Stimulated activated memory B cell treated with anti-CD40 and anti-IgM and Interleukin-4, amounts not matched to agents 10 μg/mL and 1 μg/mL and 100 μg/mL, for 72 hours (primary cell): ENCODE measurements at regions not wholly inside any gene's neighbourhood (a gene's known extent, or its start where the extent isn't known, plus 50 kb on each side); places are given as distances from the start of the nearest gene placed in this dataset.
A peak's percentile ranks its signal among the peaks of the same experiment; 100 is the strongest.

Experiments used
- ATAC-seq: fragments of 150-1000 bp; cut with Tn5 transposase; 2 replicates; pipeline ENCODE4 v1.10.0; 2021
- H3K27ac Mint-ChIP-seq: one replicate; pipeline ENCODE4 v1.8.0; 2022; ENCODE audit warnings: mild to moderate bottlenecking, mixed read lengths
- H3K27me3 Mint-ChIP-seq: one replicate; pipeline ENCODE4 v1.8.0; 2022; ENCODE audit warnings: mixed read lengths
- H3K36me3 Mint-ChIP-seq: one replicate; pipeline ENCODE4 v1.8.0; 2022; ENCODE audit warnings: mixed read lengths
- H3K4me1 Mint-ChIP-seq: one replicate; pipeline ENCODE4 v1.8.0; 2022; ENCODE audit warnings: mixed read lengths
- H3K4me3 Mint-ChIP-seq: one replicate; pipeline ENCODE4 v1.8.0; 2022; ENCODE audit warnings: mild to moderate bottlenecking, moderate library complexity, mixed read lengths
- H3K9me3 Mint-ChIP-seq: one replicate; pipeline ENCODE4 v1.8.0; 2022; ENCODE audit warnings: mixed read lengths

DNA sequence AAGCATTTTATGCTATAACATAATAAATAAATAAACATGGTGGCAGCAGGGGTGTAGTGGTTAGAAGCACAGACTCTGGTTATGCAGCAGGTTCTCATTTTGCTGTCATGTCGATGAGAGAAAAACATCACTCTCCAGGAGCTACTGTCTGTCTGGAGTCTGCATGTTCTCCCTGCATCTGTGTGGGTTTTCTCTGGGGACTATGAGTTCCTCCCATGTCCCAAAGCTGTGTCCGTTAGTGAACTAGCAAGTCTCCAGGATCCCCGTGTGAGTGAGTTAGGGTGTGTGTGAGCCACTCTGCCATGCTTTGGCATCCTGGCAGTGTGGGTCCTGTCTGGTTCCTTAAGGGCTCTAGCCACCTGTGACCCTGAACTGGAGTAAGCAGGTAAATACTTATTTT lies 585.6 kb upstream of the AGA start:
- Mint-ChIP-seq H3K9me3 (no peaks in the 10 kb centered on the region), H3K36me3 (no peaks in the 10 kb centered on the region), H3K27me3 (no peaks in the 10 kb centered on the region), H3K4me1 (no peaks in the 10 kb centered on the region), H3K4me3 (no peak overlapping the region), H3K27ac (no peak overlapping the region)
- ATAC-seq = no peak

GRCh38 chr4:178028481-178028880 lies 586.2 kb upstream of the AGA start:
- H3K4me1 Mint-ChIP-seq = no peaks in the 10 kb centered on the region
- no peak for ATAC-seq
- H3K4me3 Mint-ChIP-seq = no peak overlapping the region
- no peaks in the 10 kb centered on the region for H3K9me3 Mint-ChIP-seq
- no peaks in the 10 kb centered on the region for H3K36me3 Mint-ChIP-seq
- H3K27ac Mint-ChIP-seq = no peak overlapping the region
- no peaks in the 10 kb centered on the region for H3K27me3 Mint-ChIP-seq

DNA sequence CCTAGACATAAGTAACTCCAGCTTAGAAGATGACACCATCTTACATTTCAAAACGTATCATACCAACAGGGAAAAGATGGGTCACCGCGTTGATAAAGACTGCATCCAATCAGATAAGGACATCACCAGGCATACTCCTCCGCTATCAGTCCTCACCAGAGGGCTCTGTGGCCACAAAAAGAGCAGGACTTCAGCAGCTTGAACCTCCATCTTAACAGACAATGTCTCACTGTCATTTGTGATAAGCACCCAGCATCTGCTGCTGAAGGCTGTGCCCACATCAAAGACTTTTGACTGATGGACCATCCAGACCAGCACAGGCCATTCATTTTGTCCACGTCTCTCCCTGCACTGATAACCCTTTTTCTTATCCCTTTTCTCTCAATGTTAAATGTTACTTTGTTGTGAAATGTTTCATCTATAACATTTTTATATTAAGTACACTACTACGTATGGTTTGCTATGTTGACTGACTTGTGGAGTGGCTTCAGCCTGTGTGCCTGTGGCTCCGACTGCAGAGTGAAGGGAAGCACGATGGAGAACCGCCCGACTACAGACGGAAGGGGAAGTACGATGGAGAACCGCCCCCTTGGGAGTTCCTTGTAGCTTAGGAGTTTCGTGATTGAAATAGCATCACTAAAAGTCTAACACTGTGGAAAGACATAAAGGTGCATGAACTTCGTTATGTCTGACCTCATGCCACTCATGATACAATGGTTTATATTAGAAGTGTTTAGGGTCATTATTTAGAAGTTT lies 595.4 kb upstream of the AGA start:
- peaks cover 5% of the 10 kb centered on the region for H3K9me3 Mint-ChIP-seq
- no peaks in the 10 kb centered on the region for H3K36me3 Mint-ChIP-seq
- H3K4me1 Mint-ChIP-seq = no peaks in the 10 kb centered on the region
- H3K4me3 Mint-ChIP-seq = no peak overlapping the region
- ATAC-seq = no peak
- H3K27me3 Mint-ChIP-seq = no peaks in the 10 kb centered on the region
- no peak overlapping the region for H3K27ac Mint-ChIP-seq

DNA sequence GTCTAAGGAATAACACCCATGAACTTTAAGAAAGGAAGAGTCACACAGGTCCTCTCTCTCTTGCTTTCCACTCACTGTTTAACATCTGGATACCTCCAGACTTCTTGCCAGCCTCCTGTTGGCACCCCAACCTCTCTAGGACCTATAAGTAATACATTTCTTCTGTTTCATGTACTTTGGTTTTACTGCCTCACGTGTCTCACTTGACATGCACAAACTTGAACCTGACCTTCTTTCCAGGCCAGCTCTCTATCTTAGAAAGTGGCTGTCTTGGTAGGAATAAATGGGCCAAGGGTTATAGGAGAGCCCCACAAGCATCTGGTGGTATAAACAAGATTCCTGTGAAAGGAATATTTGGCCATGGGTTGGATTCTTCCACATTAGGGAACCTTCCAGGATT lies 614.8 kb upstream of the AGA start:
- Mint-ChIP-seq H3K4me1 (no peaks in the 10 kb centered on the region), H3K36me3 (no peaks in the 10 kb centered on the region), H3K27ac (no peak overlapping the region), H3K27me3 (no peaks in the 10 kb centered on the region), H3K9me3 (peaks cover 3% of the 10 kb centered on the region), H3K4me3 (no peak overlapping the region)
- no peak for ATAC-seq

DNA sequence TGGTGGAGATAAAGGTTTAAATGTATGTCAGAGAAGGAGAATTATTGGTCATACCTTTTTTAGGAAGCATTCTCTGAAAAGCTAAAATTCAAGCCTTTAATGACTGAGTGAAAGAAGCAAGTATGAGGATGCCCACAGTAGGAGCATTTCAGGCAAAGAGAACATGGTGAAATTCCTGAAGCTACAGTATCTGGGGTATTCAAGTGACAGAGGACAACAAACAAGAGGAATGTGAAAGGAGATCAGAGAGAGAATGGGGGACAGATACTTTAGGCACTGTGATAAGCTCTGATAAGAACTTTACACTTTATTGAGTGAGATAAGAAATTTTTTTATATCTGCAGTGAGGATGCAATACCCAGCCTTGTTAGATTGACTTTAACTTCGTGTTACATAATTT lies 621.3 kb upstream of the AGA start:
- H3K27me3 Mint-ChIP-seq = no peaks in the 10 kb centered on the region
- no peaks in the 10 kb centered on the region for H3K9me3 Mint-ChIP-seq
- no peak for ATAC-seq
- H3K36me3 Mint-ChIP-seq = no peaks in the 10 kb centered on the region
- H3K4me1 Mint-ChIP-seq = no peaks in the 10 kb centered on the region
- no peak overlapping the region for H3K4me3 Mint-ChIP-seq
- H3K27ac Mint-ChIP-seq = no peak overlapping the region

GRCh38 chr4:178066338-178066941 lies 624.2 kb upstream of the AGA start:
- Mint-ChIP-seq H3K4me3 (no peak overlapping the region), H3K27me3 (no peaks in the 10 kb centered on the region), H3K27ac (no peak overlapping the region), H3K36me3 (no peaks in the 10 kb centered on the region), H3K9me3 (no peaks in the 10 kb centered on the region), H3K4me1 (no peaks in the 10 kb centered on the region)
- no peak for ATAC-seq

DNA sequence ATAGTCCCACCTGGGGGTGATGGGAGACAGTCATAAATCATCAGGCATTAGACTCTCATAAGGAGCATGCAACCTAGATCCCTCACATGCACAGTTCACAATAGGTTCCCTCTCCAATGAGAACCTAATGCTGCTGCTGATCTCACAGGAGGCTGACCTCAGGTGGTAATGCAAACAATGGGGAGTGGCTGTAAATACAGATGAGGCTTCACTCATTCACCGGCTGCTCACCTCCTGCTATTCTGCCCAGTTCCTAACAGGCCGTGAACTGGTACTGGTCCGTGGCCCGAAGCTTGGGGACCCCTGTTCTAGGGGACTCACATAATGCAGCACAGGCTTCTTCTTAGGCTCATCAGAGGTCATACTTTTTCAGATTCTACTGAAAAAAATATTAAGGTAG lies 625.9 kb upstream of the AGA start:
- Mint-ChIP-seq H3K4me1 (no peaks in the 10 kb centered on the region), H3K4me3 (no peak overlapping the region), H3K27ac (no peak overlapping the region), H3K36me3 (no peaks in the 10 kb centered on the region), H3K9me3 (no peaks in the 10 kb centered on the region), H3K27me3 (no peaks in the 10 kb centered on the region)
- peak; percentile 34 for ATAC-seq

DNA sequence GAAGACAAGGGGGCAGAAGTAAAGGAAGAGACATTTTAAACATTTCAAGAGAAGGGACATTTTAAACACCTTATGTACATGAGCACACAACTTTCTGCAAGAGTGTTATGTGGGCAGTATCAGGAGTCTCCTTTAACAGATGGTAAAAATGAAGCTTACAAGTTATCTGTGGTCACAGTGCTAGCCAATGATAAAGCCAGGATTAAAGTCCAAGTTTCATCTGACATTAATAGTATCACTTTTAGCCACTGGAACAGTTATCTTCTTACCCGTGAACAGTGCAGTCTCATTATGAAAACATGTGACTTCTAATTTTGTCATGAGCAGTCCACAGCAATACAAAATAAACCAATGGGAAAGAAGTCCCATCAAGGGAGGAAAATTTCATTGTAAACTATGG lies 627.9 kb upstream of the AGA start:
- Mint-ChIP-seq H3K36me3 (no peaks in the 10 kb centered on the region), H3K4me3 (no peak overlapping the region), H3K27me3 (no peaks in the 10 kb centered on the region), H3K27ac (no peak overlapping the region), H3K9me3 (no peaks in the 10 kb centered on the region), H3K4me1 (no peaks in the 10 kb centered on the region)
- no peak for ATAC-seq

- Mint-ChIP-seq H3K4me1 (no peaks in the 10 kb centered on the region), H3K27ac (no peak overlapping the region), H3K9me3 (no peaks in the 10 kb centered on the region), H3K36me3 (no peaks in the 10 kb centered on the region), H3K4me3 (no peak overlapping the region), H3K27me3 (no peaks in the 10 kb centered on the region)
- no peak for ATAC-seq
These were observed 638.1 kb upstream of the AGA start for GRCh38 chr4:178080312-178080711.

GRCh38 chr4:178081176-178081575 lies 638.9 kb upstream of the AGA start:
- no peaks in the 10 kb centered on the region for H3K4me1 Mint-ChIP-seq
- H3K4me3 Mint-ChIP-seq = no peak overlapping the region
- no peak for ATAC-seq
- H3K27me3 Mint-ChIP-seq = no peaks in the 10 kb centered on the region
- H3K27ac Mint-ChIP-seq = no peak overlapping the region
- H3K36me3 Mint-ChIP-seq = no peaks in the 10 kb centered on the region
- peaks cover 4% of the 10 kb centered on the region for H3K9me3 Mint-ChIP-seq

DNA sequence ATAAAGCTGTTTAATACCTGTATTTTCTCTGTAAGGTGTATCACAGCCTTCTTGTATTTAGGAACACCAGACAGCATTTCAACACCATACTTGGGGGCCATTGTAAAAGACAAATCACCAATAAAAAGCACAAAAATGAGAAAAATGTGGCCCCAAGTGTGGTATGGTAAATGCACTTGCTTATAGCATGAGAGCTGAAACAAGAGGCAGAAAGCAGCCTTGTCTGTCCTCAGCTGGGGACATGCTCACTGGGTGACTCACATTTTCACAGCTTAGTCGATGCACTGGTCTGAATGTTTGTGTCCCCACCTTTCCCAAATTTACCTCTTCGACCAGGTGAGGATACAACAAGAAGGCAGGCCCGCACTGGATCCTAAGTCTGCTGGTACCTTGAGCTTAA lies 639.7 kb upstream of the AGA start:
- no peak overlapping the region for H3K27ac Mint-ChIP-seq
- H3K4me3 Mint-ChIP-seq = no peak overlapping the region
- H3K27me3 Mint-ChIP-seq = no peaks in the 10 kb centered on the region
- H3K4me1 Mint-ChIP-seq = no peaks in the 10 kb centered on the region
- no peaks in the 10 kb centered on the region for H3K36me3 Mint-ChIP-seq
- ATAC-seq = no peak
- H3K9me3 Mint-ChIP-seq = peaks cover 7% of the 10 kb centered on the region

- no peaks in the 10 kb centered on the region for H3K36me3 Mint-ChIP-seq
- no peak for ATAC-seq
- H3K4me1 Mint-ChIP-seq = no peaks in the 10 kb centered on the region
- peaks cover 7% of the 10 kb centered on the region for H3K9me3 Mint-ChIP-seq
- no peaks in the 10 kb centered on the region for H3K27me3 Mint-ChIP-seq
- H3K4me3 Mint-ChIP-seq = no peak overlapping the region
- no peak overlapping the region for H3K27ac Mint-ChIP-seq
These were observed 640.7 kb upstream of the AGA start for GRCh38 chr4:178082906-178083305.

DNA sequence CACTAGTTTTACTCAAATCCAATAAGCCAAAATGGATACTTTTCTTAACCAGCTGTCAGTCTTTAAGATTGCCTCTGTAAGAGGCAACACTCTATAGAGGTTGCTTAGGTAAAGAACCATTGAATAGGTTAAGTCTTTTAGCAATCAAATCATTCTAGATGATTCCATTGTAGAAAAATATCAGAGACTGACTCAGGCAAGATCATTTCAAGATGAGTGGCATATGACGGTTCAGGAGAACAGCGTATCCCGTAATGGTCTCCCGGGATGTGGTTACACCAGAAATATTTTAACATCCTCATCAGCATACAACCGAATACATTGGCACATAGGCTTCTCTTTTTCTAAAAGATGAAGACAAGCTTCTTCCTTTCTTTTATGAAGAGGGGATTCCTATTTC lies 641.7 kb upstream of the AGA start:
- no peak overlapping the region for H3K4me3 Mint-ChIP-seq
- peaks cover 10% of the 10 kb centered on the region for H3K9me3 Mint-ChIP-seq
- ATAC-seq = no peak
- no peak overlapping the region for H3K27ac Mint-ChIP-seq
- no peaks in the 10 kb centered on the region for H3K4me1 Mint-ChIP-seq
- no peaks in the 10 kb centered on the region for H3K36me3 Mint-ChIP-seq
- H3K27me3 Mint-ChIP-seq = no peaks in the 10 kb centered on the region

DNA sequence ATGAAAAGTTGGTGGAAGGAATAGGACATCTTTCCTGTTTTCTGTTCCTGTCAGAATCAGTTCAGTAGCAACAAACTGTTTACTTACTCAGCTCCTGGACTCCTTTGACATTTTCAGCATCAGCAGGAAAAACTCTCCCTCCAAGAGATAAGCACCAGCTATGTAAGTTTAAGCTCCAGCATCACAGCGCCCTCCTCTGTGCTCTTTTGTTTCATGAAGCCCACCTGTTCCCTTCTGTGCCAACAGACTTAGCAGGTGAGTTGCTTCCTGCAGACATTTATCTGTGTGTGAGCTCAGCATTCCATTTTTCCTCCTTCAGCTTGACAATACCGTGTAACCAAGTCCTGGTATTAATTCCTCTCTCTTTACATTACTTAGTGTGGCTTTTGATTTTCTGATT lies 644.1 kb upstream of the AGA start:
- H3K27me3 Mint-ChIP-seq = no peaks in the 10 kb centered on the region
- H3K36me3 Mint-ChIP-seq = no peaks in the 10 kb centered on the region
- no peak for ATAC-seq
- no peak overlapping the region for H3K27ac Mint-ChIP-seq
- peaks cover 10% of the 10 kb centered on the region for H3K9me3 Mint-ChIP-seq
- no peak overlapping the region for H3K4me3 Mint-ChIP-seq
- no peaks in the 10 kb centered on the region for H3K4me1 Mint-ChIP-seq

DNA sequence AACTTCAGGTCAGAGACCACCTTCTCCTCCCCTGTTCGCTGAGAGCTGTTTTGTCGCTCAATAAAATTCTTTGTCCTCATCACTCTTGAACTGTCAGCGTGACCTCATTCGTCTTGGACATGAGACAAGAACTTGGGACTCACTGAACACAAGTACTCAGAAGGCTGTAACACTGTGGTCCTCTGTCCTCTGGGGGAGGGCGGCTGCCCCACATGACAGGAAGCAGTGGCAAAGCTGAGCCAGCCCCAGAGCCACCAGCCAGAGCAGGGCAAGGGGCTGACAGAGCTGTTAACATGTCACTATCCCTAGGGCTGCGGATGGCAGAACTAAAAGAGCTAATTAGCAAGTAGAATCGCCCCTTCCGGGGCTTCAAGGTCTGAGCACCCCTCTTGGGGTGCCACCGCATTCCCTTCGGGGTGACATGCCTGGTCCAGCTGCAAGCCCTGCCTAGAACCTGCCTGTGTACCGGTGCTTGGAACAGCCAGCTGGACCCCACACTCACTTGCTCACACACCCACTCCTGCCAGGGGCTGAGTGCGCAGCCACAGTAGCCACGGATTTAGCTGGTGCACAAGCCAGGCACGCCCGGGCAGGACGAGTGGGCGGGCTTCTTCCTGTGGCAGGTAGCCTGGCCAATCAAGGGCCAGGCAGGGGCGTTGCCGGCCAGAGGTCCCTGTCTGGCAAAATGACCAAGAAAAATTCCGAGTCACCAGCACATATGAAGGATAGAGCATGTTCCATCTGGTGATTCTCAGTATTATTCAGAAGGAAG lies 648.6 kb upstream of the AGA start:
- H3K36me3 Mint-ChIP-seq = no peaks in the 10 kb centered on the region
- H3K4me3 Mint-ChIP-seq = no peak overlapping the region
- peaks cover 10% of the 10 kb centered on the region for H3K9me3 Mint-ChIP-seq
- no peaks in the 10 kb centered on the region for H3K4me1 Mint-ChIP-seq
- ATAC-seq = no peak
- H3K27ac Mint-ChIP-seq = no peak overlapping the region
- H3K27me3 Mint-ChIP-seq = no peaks in the 10 kb centered on the region

- no peaks in the 10 kb centered on the region for H3K4me1 Mint-ChIP-seq
- peaks cover 6% of the 10 kb centered on the region for H3K9me3 Mint-ChIP-seq
- H3K4me3 Mint-ChIP-seq = no peak overlapping the region
- no peaks in the 10 kb centered on the region for H3K27me3 Mint-ChIP-seq
- no peaks in the 10 kb centered on the region for H3K36me3 Mint-ChIP-seq
- ATAC-seq = no peak
- H3K27ac Mint-ChIP-seq = no peak overlapping the region
These were observed 659.9 kb upstream of the AGA start for GRCh38 chr4:178102139-178102538.
